ENCODE measurements at regions not wholly inside any gene's neighbourhood (a gene's known extent, or its start where the extent isn't known, plus 50 kb on each side); places are given as distances from the start of the nearest gene placed in this dataset.

DNA sequence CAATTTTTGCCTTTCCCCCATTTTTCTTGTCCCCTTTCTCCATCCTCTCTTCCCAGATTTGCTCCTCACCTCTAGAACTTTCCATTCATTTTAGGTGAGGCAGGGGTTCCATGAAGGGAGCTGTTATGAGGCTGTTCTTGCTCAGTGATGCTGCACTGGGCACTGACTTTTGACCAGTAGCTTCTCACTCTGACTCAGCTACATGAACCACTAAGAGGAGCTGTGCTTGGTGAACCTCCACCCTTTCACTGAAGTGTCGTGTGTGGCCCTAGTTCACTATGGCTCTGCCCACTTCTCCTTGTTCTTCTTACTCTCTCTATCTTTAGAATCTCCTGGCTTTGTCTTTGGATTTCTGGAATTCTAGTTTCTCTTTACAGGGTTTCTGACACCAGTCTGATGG is 73.4 kb upstream of the ADRA1D start:
- TF ChIP-seq EZH2 (IDR thresholded peaks at IDR 0.05) (no peak), POLR2AphosphoS5 (IDR thresholded peaks at IDR 0.05; ENCODE audit: borderline replicate concordance, low read depth, low read length) (no peak), FOXP2 (optimal IDR thresholded peaks at IDR 0.05; ENCODE audit: control extremely low read depth, extremely low read length, insufficient read depth) (no peak)
